Subcutaneous abdominal adipose tissue (tissue), 5 donors: ENCODE measurements at regions not wholly inside any gene's neighbourhood (a gene's known extent, or its start where the extent isn't known, plus 50 kb on each side); places are given as distances from the start of the nearest gene placed in this dataset.
"Not testable (repeated sequence)": the region's sequence is repeated elsewhere in the genome, so short reads cannot be mapped to it uniquely, and the experiment has no call there.

ENCODE experiments used
- H3K27ac ChIP-seq: one replicate; pipeline ENCODE4 v1.7.0; 2013; ENCODE audit warnings: low read depth, mild to moderate bottlenecking, inconsistent platforms, low read length, moderate library complexity
- H3K27me3 ChIP-seq, 5 donors: one replicate each; pipeline ENCODE4 v1.7.0; 2013; ENCODE audit warnings: low read length in 5 of 5, inconsistent platforms in 1 of 5; ENCODE audit not compliant: control insufficient read depth in 5 of 5, insufficient read depth in 4 of 5
- H3K36me3 ChIP-seq, 5 donors: one replicate each; pipeline ENCODE4 v1.7.0; 2013; ENCODE audit warnings: low read length in 5 of 5; ENCODE audit not compliant: control insufficient read depth in 5 of 5, insufficient read depth in 5 of 5
- H3K4me1 ChIP-seq, 5 donors: one replicate each; pipeline ENCODE4 v1.7.0; 2013; ENCODE audit warnings: low read length in 5 of 5, mild to moderate bottlenecking in 3 of 5, moderate library complexity in 1 of 5; ENCODE audit not compliant: control insufficient read depth in 5 of 5, insufficient read depth in 5 of 5
- H3K4me3 ChIP-seq, 5 donors: one replicate each; pipeline ENCODE4 v1.7.0; 2013; ENCODE audit warnings: low read length in 5 of 5, low read depth in 1 of 5
- H3K9ac ChIP-seq, 5 donors: one replicate each; pipeline ENCODE4 v1.7.0; 2013; ENCODE audit warnings: low read length in 5 of 5, mild to moderate bottlenecking in 4 of 5, moderate library complexity in 3 of 5
- H3K9me3 ChIP-seq, 5 donors: one replicate each; pipeline ENCODE4 v1.7.0; 2013; ENCODE audit warnings: low read length in 5 of 5; ENCODE audit not compliant: control insufficient read depth in 5 of 5
- donor health status: healthy.
- donor health status: healthy.
- donor health status: healthy.
- donor health status: healthy.
- donor health status: healthy.

- no peaks in the 10 kb centered on the region for H3K27me3 ChIP-seq
- H3K4me3 ChIP-seq = no peak overlapping the region
- H3K36me3 ChIP-seq = no peaks in the 10 kb centered on the region
- peaks cover 2 to 11% (median 7%) of the 10 kb centered on the region in 5 donors for H3K9me3 ChIP-seq
- H3K4me1 ChIP-seq = peaks cover 0 to 11% (median 3%) of the 10 kb centered on the region in 5 donors
- H3K9ac ChIP-seq = no peak overlapping the region
- no peak overlapping the region for H3K27ac ChIP-seq
These were observed 190.1 kb downstream of the LNPK start for GRCh38 chr2:175811971-175812370.

GRCh38 chr2:175808858-175809257, 193.2 kb downstream of the LNPK start:
- Histone ChIP-seq H3K4me1 (peaks cover 0 to 12% (median 3%) of the 10 kb centered on the region in 5 donors), H3K27me3 (no peaks in the 10 kb centered on the region), H3K4me3 (no peak overlapping the region), H3K9me3 (no peaks in the 10 kb centered on the region), H3K9ac (no peak overlapping the region), H3K27ac (no peak overlapping the region), H3K36me3 (no peaks in the 10 kb centered on the region)

DNA sequence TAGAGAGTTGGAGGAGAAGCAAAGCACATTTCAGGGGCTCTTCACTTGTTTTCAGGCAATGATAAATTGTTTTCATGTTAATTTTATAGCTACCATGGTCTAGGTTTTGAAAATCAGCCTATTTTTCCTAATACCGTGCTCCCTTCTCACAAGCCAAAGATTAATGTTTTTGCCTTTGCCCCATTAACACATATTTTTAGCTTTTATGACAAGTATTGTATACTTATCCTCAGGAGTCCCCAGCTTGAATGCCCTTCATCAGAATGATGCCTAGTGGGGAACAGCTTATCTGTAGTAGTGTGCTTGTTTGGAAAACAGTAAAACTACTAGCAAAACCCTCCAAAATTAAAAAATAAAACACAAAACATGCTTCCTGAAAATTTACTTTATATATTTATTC, 194.0 kb downstream of the LNPK start:
- H3K4me3 ChIP-seq = no peak overlapping the region
- peaks cover 0 to 12% (median 3%) of the 10 kb centered on the region in 5 donors for H3K4me1 ChIP-seq
- H3K9ac ChIP-seq = no peak overlapping the region
- no peaks in the 10 kb centered on the region for H3K27me3 ChIP-seq
- no peaks in the 10 kb centered on the region for H3K36me3 ChIP-seq
- no peaks in the 10 kb centered on the region for H3K9me3 ChIP-seq
- H3K27ac ChIP-seq = no peak overlapping the region

DNA sequence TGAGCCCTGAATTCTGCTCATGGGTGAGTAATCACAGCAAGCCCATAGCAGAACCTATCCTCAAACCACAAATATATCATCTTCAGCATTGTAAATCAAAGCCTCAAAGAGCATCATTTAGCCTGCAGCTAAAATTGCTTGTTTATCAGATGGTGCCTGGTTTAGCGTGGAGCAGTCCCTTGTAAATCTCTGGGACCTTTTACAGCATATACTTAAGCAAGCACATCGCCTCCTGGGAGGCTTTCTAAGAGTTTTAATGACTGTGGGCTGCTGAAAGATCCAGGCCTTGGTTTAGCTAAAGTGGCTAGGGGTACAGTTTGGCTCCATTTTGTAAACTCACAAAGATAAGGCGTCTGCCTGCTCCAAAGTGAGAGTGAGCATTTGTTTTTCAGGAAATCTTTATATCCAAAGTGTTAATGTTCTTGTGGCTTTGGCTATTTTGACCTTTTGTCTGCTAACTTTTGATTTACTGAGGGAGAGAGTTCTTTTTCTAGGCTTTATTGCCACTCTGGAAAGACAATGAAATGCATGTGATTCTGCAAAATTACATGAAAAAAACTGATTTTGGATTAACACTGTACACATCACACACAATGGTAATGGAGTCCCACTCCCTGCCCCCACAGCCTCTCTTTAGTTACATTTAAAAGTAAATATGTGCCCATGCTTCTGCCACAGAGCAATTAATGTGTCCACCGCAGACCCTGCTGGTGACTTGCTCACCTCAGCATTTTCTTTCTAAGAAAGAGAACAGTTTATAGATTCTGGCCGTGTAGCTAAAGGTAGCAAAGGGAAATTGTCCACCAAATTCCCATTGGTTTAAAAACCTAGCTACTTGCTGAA, 194.8 kb downstream of the LNPK start:
- Histone ChIP-seq H3K9me3 (no peaks in the 10 kb centered on the region), H3K27ac (no peak overlapping the region)

DNA sequence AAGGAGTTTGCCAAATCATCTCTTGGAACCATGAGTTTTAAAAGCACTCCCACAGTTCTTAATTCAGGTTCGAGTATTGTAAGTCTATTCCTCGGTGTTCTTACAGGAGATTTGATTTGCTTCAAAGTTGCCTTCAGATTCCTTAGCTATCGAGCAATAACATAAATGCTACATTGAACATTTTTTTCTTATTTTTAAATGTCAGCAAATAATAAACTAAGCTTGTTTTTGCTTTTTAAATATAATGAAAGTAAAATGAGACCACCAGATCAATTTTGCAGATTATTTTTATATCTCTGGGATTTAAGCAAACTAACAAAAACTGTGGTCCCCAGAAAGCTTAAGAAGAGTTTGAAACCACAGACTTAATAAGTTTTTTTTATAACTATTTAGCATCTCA, 195.5 kb downstream of the LNPK start:
- H3K36me3 ChIP-seq = no peaks in the 10 kb centered on the region
- H3K27me3 ChIP-seq = no peaks in the 10 kb centered on the region
- H3K9me3 ChIP-seq = no peaks in the 10 kb centered on the region
- no peak overlapping the region for H3K9ac ChIP-seq
- H3K4me3 ChIP-seq = no peak overlapping the region
- peaks cover 0 to 12% (median 3%) of the 10 kb centered on the region in 5 donors for H3K4me1 ChIP-seq
- no peak overlapping the region for H3K27ac ChIP-seq

More for the DNA sequence above, 194.8 kb downstream of the LNPK start:
- Histone ChIP-seq H3K27me3 (no peaks in the 10 kb centered on the region), H3K4me1 (peaks cover 0 to 12% (median 3%) of the 10 kb centered on the region in 5 donors), H3K36me3 (no peaks in the 10 kb centered on the region), H3K4me3 (no peak overlapping the region), H3K9ac (no peak overlapping the region)

- H3K27ac ChIP-seq = no peak overlapping the region
- no peaks in the 10 kb centered on the region for H3K9me3 ChIP-seq
These were observed 196.0 kb downstream of the LNPK start for GRCh38 chr2:175806125-175806490.

GRCh38 chr2:175805442-175806124, 196.5 kb downstream of the LNPK start:
- Histone ChIP-seq H3K9ac (no peak overlapping the region), H3K9me3 (no peaks in the 10 kb centered on the region), H3K4me3 (no peak overlapping the region), H3K27ac (no peak overlapping the region), H3K27me3 (no peaks in the 10 kb centered on the region), H3K36me3 (no peaks in the 10 kb centered on the region), H3K4me1 (peaks cover 0 to 12% (median 3%) of the 10 kb centered on the region in 5 donors)

More at GRCh38 chr2:175806125-175806490, 196.0 kb downstream of the LNPK start:
- Histone ChIP-seq H3K9ac (no peak overlapping the region), H3K27me3 (no peaks in the 10 kb centered on the region), H3K36me3 (no peaks in the 10 kb centered on the region), H3K4me3 (no peak overlapping the region), H3K4me1 (peaks cover 0 to 12% (median 3%) of the 10 kb centered on the region in 5 donors)

- H3K27me3 ChIP-seq = no peaks in the 10 kb centered on the region
- H3K4me3 ChIP-seq = no peak overlapping the region
- H3K9me3 ChIP-seq = no peaks in the 10 kb centered on the region
- no peak overlapping the region for H3K9ac ChIP-seq
- H3K36me3 ChIP-seq = no peaks in the 10 kb centered on the region
- no peak overlapping the region for H3K27ac ChIP-seq
- H3K4me1 ChIP-seq = peaks cover 0 to 12% (median 3%) of the 10 kb centered on the region in 5 donors
These were observed 197.9 kb downstream of the LNPK start for GRCh38 chr2:175804122-175804521.

- not testable (repeated sequence) for H3K9ac ChIP-seq, H3K27me3 ChIP-seq, H3K4me1 ChIP-seq, H3K27ac ChIP-seq, H3K4me3 ChIP-seq, H3K36me3 ChIP-seq
- peaks cover 0 to 22% (median 14%) of the 10 kb centered on the region in 5 donors for H3K9me3 ChIP-seq
These were observed 205.6 kb downstream of the LNPK start for GRCh38 chr2:175796422-175796821.

- H3K27ac ChIP-seq = no peak overlapping the region
- H3K4me1 ChIP-seq = no peaks in the 10 kb centered on the region
- H3K27me3 ChIP-seq = no peaks in the 10 kb centered on the region
- no peak overlapping the region for H3K4me3 ChIP-seq
- H3K9ac ChIP-seq = no peak overlapping the region
- H3K9me3 ChIP-seq = peaks cover 0 to 22% (median 14%) of the 10 kb centered on the region in 5 donors
- H3K36me3 ChIP-seq = no peaks in the 10 kb centered on the region
These were observed 208.4 kb downstream of the LNPK start for GRCh38 chr2:175793648-175794047.
